GM19240 (cell line): ENCODE measurements at regions not wholly inside any gene's neighbourhood (a gene's known extent, or its start where the extent isn't known, plus 50 kb on each side); places are given as distances from the start of the nearest gene placed in this dataset.

Source experiments
- DNase-seq: peaks from one replicate; pipeline ENCODE4 v3.0.0; 2011; ENCODE audit warnings: low spot score; ENCODE audit not compliant: insufficient read length

DNA sequence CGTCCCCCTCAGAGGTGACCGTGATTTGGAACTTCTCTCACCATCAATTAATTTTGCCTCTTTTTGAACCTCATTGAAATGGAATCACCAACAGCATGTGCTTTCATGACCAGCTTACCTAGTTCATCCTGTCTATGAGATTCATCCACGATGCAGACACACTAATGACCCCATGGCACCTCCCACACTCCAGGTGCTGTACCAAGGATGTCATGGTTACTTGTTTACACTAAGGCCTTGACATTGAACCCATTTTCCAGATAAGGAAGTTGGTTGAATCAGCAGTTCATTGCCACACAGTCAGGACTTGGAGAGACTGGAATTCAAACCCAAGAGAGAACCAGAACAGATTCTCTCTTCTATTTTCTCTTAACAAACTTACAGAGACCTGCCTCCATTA, 139.0 kb downstream of the ZFP36L2 start:
- no peak for DNase-seq

DNA sequence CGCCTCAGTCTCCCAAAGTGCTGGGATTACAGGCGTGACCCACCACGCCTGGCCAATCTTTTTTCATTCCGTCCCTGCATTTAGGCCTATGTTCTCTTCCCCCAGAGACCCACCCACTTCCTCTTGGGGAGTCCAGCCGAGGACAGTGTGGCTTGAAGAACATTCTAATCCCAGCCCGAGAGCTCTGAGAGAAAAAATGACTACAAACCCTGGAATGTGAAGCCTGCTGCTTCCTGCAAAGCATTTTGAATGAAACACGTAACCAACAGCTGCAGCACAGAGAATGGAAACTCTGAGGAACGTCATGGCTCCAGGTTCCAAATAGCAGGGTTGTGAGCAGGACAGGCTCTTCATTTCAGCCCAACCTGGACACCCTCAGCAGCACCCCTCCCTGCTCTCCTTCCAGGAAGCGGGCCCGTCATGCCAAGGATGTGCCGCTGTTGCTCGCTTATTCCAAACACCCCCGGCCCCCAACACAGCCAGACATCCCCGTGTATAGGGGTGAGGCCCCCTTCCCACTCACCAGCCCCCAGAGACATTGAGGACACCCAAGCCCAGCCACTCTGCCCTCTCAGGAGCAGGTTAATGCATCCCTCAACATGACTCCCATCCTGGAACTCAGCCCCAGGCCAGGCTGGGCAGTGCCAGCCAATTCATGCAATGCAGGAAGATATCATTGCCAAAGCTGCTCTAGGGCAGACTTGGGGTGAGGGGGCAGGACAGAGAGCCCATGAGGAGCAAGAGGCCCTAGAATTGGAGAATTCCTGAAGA, 139.8 kb downstream of the ZFP36L2 start:
- DNase-seq: no peak

DNA sequence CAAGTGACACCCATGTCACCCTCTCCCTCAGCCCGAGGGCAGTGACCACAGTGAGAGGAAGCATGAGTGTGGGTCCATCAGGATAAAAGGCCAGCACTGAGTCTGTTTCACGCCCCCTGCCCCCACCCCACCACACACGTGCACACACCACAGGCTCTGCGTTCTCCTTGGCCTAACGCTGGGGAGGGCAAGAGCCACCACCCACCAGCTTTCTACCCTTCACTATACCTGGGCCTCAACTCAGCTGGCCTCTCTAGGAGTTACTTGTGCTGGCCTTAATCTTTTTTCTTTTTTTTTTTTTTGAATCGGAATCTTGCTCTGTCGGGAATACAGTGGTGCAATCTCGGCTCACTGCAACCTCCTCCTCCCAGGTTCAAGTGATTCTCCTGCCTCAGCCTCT, 140.5 kb downstream of the ZFP36L2 start:
- no peak for DNase-seq

DNA sequence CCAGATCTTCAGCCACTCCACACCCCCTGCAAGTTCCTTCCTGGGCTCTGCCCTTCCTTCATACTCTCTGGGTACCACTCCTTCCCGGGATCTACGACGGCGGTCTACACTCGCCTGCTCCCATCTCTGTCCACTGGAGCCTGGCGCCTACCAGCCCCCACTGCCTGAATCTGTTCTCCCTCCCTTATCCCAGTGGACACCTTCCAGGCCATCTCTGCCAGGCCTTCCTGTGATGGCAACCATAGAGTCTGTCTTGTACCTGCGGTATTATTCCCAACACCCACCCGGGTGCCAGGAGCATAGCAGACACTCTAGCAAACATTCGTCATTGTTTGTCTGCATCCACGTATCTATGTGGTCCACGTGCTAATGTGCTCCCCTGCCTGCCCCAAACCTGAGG, 140.9 kb downstream of the ZFP36L2 start:
- DNase-seq: no peak

GRCh38 chr2:43084699-43085091, 141.7 kb downstream of the ZFP36L2 start:
- no peak for DNase-seq

DNA sequence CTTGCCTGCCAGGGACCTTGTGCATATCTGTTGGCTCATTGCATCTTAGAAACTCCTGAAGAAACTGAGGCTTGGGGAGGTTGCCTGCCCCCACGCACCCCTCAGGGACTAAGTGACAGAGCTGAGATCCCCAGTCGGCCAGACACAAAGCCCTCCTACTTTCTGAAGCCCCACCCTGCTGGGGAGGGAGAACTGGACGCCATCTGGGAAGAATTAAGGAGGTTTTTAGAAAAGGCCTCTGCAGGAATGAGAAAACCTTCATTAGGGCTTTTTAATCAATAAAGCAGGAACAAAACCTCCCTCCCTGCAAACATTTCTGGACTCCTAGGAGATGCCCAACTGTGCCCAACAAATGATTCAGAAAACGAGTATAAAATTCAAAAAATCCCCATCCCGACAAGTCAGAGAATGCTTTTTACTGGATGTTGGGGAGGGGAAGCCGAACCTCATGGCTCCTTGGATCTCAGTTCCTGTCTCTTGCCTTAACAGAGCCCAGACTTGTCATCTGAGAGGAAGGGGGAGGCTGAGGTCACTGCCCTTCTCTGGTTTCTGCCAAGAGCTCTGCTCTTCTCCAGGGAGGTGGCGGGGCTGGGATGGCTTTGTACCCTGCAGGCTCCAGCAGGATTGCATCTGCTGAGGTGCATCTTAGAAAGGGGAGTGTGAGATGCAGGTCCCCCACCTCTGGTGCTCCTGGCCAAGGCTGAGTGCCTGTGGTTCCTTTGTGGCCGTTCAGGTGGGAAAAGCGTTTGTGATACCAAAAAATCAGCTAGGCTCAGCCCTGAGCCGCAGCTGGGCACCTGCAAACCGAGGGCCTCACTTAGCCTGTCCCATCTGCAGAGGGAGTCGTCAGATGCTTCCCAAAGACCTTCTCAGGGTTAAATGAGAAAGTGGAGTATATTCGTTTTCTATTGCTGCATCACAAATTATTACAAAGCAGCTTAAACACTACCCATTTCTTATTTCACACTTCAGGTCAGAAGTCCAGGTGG, 142.4 kb downstream of the ZFP36L2 start:
- DNase-seq: no peak

- DNase-seq: no peak
These were observed 143.3 kb downstream of the ZFP36L2 start for GRCh38 chr2:43082903-43083677.

DNA sequence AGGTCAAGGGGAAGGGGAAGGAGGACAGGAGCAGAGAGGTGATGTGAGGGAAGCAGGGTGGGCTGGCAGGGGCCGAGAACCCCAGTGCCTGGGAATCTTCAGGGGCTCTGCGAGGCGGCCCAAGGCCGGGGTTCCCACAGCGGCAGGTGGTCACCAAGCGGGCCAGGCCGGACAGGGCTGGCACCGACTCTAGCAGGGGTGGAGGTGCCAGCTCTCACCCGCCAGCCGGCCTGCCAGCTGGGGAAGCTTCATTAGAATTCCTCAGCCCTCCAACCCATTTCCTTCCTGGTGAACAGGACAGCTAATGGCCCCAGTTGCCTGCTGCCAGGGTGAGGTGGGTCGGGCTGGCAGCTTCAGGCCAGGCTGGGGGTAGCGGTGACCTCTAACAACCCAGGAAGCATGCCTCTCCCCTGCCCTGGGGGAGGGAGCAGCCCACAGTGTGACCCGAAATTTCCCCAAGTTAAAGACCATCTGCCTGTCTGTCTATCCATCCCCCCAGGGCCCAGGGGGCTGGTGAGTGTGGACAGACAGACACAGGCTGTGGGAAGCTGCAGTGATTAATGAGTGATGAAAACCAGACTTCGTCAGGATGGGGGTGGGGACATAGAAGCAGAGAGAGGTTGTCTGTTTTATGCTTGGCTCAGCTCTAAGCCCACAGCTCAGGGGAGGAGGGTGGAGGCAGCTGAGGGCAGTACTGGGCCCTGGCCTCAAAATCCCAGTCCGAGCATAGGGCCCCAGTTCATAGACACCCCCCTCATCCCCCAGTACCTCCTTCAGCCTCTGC, 144.1 kb downstream of the ZFP36L2 start:
- no peak for DNase-seq

DNA sequence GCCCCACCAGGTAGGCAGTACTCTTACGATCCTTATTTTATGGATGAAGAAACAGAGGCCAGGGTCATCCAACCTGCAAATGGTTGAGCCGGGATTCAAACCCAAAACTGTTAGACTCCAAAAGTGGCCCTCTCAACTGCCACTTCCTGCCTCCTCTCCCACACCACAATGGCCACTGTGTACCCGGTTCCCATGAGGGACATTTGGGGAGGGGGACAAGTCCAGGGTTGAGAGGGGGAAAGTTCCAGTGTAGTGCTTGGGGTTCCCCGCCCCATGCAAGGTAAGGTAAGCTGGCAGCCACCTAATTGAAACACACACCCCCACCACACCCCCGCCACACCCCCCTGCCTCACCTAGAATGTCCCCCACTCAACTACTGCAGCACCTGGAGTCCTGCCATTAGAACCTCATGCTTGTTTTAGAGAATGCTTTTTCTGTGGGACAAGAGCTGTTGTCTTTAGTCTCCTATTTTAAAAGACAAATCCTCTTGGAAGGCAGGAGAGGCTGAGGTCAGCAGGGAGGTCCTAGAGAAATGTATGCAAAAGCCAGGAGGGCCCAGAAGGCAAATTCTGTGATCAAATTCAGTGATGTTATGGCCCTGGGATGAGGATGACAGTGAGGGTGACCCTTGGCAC, 145.2 kb downstream of the ZFP36L2 start:
- no peak for DNase-seq

DNA sequence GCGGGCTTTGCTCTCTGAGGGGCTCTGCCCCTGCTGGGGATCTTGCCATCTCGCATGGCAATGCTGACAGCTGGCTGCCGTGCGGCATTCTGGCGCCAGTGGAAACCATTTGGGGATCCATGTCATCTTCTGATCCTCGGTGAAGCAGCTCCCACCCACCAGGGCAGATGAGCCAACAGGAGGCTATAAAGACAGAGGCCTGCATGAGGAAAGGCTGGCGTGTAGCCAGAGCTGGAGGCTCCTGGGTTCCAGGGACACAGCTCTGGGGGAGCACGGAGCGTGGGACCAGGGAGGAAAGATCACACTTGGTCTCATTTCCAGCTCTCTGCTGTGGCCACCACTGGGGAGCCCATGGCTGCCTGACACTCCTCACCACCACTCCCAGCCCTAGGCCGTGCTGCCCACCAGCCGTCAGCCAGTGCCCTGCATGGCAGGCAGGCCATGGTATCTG, 145.8 kb downstream of the ZFP36L2 start:
- no peak for DNase-seq

- DNase-seq: no peak
These were observed 147.3 kb downstream of the ZFP36L2 start for GRCh38 chr2:43078781-43079755.

DNA sequence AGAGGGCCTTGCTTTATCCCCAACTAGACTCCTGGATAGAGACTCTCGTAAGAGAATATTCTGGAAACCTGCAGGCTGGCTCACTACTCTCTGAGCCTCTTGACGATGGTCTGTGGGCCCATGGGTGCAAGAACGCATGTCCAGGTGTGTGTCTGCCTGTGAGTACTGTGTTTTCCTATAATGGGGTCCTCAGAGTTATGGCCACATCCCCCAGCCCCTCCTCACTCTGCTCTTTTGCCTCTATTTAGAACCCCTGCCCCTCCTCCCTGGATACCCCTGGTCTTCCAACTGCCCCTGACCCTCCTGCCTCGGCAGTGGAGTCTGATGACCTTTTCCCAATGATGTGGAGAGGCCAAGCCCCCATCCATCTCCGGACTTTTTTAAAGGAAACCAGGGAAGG, 148.1 kb downstream of the ZFP36L2 start:
- DNase-seq: no peak

DNA sequence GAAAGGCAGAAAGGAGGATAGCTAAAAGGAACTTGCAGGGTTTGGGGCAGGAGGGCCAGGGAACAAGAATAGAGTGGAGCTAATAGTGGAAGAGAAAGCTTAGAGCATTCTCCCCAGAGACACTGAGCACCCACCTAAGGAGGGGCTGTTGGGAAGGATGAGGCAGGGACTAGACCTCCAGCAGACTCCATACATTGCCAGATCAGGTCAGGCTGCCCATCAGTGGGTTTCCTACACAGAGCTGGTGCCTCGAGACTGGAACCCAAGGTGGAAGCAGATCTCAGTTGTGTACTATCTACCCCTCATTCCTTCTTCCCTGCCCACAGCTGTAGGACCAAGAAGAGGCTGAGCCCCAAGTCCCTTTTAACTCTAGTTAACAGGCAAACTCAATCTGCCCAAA, 148.5 kb downstream of the ZFP36L2 start:
- DNase-seq: no peak

DNA sequence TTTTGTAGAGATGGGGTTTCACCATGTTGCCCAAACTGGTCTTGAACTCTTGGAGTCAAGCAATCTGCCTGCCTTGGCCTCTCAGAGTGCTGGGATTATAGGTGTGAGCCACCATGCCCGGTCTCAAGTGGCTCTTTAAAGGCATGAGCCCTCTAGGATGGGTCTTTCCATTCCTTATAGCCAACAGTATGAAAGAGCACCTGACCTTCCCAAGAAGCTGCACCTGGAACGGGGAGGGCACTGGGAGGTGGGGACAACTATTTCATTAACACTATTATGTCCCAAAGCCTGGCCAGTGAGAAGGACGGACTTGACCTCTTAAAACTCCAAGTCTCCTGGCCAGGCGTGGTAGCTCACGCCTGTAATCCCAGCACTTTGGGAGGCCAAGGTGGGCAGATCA, 149.7 kb downstream of the ZFP36L2 start:
- no peak for DNase-seq

- no peak for DNase-seq
These were observed 150.4 kb downstream of the ZFP36L2 start for GRCh38 chr2:43075811-43076585.

GRCh38 chr2:43075054-43075593, 151.3 kb downstream of the ZFP36L2 start:
- DNase-seq: no peak

GRCh38 chr2:43074592-43075053, 151.8 kb downstream of the ZFP36L2 start:
- no peak for DNase-seq

DNA sequence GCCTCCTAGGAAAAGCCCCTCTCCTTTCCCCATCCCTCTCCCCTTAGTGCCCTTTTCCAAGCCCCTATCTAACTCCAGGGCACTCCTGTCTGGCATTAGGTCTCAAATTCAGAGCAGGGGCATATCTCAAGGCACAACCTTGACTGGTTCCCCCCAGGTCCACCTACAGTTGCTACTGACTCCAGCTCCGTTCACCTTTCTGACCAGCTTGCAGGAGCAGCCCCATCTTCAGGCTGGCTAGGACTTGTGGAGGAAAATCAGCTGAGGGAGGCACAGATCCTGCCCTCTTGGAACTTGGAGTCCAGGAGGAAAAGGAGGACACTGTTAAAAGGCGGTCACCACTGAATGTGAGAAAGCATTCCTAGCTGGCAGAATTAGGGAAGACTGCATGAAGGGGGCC, 152.4 kb downstream of the ZFP36L2 start:
- no peak for DNase-seq
